Fibroblast of the aortic adventitia (primary cell): ENCODE measurements at regions not wholly inside any gene's neighbourhood (a gene's known extent, or its start where the extent isn't known, plus 50 kb on each side); places are given as distances from the start of the nearest gene placed in this dataset.
A peak's percentile ranks its signal among the peaks of the same experiment; 100 is the strongest.

Source experiments
- DNase-seq: peaks from one replicate; pipeline ENCODE4 v3.0.0-alpha.2; 2010; ENCODE audit warnings: low read depth
- H3K4me3 ChIP-seq: 2 replicates; pipeline ENCODE4 v1.5.1; 2011; ENCODE audit warnings: low read depth, mild to moderate bottlenecking, control low read depth, low read length, moderate library complexity
- TF ChIP-seq, protein P1 (sequence below): IDR thresholded peaks from 2 replicates; pipeline ENCODE4 v1.5.1; 2011; ENCODE audit warnings: mild to moderate bottlenecking, low read length, control low read depth, inconsistent platforms; ENCODE audit not compliant: insufficient read depth

DNA sequence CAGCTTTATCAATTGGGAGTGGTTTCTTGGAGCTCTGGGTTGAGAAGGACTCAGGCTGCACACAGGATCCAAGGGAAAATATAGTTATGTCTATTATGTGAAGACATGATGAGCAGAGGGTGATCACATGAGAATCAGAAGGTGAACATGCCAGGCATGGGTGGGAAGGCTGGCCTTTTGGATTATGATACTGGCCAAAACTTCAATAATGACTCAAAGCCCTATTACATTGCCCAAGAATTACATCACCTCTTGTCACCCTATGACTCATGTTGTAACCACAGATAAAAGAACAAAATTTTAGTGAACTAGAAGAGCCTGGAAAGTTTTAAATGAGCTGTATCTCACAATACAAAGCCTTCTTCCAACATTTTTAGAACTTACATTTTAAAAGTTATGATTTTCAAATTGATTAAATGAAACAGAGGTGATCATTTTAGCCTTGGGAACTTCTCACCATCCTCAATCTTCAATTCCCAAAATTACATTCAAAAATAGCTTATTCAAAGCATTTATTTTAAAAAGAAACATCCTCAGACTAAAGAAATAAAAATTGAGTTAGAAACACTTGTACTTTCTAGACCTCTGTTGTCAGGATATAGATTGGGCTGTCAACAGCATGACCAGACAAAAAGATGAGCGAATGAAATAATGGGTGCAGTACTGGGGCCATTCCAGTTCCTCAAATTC, 428.3 kb downstream of the MBD2 start:
- TF ChIP-seq, protein P1, sequence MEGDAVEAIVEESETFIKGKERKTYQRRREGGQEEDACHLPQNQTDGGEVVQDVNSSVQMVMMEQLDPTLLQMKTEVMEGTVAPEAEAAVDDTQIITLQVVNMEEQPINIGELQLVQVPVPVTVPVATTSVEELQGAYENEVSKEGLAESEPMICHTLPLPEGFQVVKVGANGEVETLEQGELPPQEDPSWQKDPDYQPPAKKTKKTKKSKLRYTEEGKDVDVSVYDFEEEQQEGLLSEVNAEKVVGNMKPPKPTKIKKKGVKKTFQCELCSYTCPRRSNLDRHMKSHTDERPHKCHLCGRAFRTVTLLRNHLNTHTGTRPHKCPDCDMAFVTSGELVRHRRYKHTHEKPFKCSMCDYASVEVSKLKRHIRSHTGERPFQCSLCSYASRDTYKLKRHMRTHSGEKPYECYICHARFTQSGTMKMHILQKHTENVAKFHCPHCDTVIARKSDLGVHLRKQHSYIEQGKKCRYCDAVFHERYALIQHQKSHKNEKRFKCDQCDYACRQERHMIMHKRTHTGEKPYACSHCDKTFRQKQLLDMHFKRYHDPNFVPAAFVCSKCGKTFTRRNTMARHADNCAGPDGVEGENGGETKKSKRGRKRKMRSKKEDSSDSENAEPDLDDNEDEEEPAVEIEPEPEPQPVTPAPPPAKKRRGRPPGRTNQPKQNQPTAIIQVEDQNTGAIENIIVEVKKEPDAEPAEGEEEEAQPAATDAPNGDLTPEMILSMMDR: no peak
- DNase-seq: peak; percentile 97
- H3K4me3 ChIP-seq: no peak overlapping the region

DNA sequence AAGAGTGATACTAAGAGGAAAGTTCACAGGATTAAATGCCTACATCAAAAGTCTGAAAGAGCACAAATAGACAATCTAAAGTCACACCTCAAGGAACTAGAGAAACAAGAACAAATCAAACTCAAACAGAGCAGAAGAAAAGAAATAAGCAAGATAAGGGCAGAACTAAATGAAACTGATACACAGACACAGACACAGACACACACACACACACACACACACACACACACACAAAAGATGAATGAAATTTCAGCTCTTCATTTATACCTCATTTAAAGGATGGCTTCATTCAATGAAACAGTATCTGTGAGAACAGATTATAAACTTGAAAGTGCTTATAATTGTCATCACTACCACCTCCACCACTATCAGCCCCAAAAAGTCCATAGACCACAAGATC, 428.9 kb downstream of the MBD2 start:
- no peak overlapping the region for H3K4me3 ChIP-seq
- no peak for DNase-seq
- TF ChIP-seq, protein P1: no peak

DNA sequence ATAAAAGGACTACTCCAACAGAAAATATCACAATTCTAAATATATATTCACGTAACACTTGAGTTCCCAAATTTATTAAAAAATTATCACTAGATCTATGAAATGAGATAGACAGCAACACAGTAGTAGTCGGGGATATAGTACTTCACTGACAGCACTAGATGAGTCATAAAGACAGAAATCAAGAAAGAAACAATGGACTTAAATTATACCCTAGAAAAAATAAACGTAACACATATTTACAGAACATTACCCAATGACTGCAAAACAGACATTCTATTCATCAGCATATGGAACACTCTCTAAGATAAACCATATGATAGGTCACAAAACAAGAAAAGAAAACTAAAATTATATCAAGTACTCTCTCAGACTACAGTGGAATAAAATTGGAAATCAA, 429.4 kb downstream of the MBD2 start:
- peak; percentile 66 for DNase-seq
- TF ChIP-seq, protein P1: no peak
- no peak overlapping the region for H3K4me3 ChIP-seq

DNA sequence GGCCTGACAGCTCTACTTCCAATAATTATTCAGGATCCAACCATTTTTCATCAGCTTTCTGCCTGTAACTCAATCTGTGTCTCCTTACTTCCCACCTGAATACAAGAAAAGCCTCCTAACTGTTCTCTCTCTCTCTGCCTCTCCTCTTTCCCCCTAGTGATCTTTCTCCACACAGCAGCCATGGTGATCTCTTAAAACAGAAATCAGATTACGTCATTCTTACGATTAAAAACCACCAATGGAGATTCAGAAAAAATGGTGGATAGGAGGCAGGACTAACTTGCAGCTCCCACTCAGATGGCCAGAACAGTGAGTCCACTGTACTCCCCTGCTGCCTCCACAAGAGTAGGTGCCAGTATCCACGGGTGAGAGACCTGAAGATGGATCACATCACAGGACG, 431.7 kb downstream of the MBD2 start:
- DNase-seq: no peak
- TF ChIP-seq, protein P1: no peak
- no peak overlapping the region for H3K4me3 ChIP-seq

DNA sequence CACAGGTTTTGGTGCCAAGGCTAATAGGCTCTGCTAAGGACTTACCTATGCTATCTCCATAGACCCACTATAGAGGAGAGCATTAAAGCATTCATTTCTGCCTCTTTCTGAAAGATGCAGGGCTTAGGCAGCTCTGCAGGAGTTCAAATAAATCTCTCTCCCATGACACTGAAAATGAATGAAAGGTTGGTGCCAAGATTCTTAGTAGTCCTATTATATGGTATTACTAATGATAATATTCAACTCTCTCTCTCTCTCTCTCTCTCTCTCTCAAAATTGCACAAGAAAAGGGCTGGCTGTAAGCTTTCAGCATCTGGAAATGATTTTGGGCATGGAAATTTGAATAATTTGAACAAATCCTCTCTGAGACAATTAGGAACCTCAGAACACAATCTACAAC, 433.7 kb downstream of the MBD2 start:
- peak; percentile 86 for DNase-seq
- no peak overlapping the region for H3K4me3 ChIP-seq
- TF ChIP-seq, protein P1: no peak

DNA sequence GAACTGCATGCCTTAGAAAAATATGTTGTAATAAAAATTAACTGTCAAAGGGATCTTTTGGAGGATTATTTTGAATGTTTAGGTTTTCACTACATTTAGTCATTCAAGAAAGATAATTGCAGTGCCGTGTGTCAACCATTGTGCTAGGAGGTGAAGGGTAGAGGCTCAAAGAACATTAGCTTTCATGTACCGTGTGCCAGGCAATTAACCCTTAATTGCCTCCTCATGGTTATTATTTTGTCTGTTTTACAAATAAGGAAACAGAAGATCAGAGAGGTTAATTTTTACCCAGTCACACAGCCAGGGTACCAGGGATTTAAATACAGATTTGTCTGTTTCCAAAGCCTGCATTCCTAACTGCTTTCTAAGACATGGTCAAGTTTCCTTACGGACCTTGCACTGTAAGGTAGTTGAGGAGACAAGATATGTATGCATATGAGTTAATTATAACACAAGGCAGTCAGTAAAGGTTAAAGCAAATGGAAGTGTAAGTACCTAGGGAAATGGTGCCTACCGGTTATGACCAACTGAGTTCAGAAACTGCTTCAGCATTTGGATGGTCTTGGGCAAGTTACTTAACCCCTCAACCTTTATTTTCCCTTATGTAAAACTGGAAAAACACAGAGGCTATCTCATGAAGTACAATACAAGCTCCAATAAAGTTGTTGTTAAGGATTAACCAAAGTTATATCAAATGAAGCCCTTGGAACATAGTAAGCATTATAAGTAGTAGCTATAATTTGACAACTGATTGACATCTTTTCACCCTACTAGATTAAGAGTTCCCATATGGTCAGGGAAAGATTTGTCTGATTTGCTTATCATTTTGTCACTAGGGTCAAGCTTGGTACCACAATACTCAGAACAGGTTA, 434.9 kb downstream of the MBD2 start:
- DNase-seq: no peak
- TF ChIP-seq, protein P1: no peak

More for the DNA sequence above, 434.9 kb downstream of the MBD2 start:
- H3K4me3 ChIP-seq: no peak overlapping the region
